DOHH2 (cell line): ENCODE measurements at regions not wholly inside any gene's neighbourhood (a gene's known extent, or its start where the extent isn't known, plus 50 kb on each side); places are given as distances from the start of the nearest gene placed in this dataset.

Experiments
- H3F3A ChIP-seq: fragments of 200-600 bp; sonication (generic), shearing (Covaris generic); 2 replicates; pipeline ENCODE4 v1.6.0; 2016; ENCODE audit warnings: antibody characterized with exemption, mild to moderate bottlenecking; ENCODE audit not compliant: control insufficient read depth, insufficient read depth
- H3K27ac ChIP-seq: fragments of 200-600 bp; sonication (generic); 2 replicates; pipeline ENCODE4 v1.5.1; 2014; ENCODE audit warnings: low read depth, mild to moderate bottlenecking, low read length, moderate library complexity
- H3K27me3 ChIP-seq: fragments of 200-600 bp; sonication (generic); 2 replicates; pipeline ENCODE4 v1.6.1; 2014; ENCODE audit warnings: mild to moderate bottlenecking, low read length, mixed read lengths; ENCODE audit not compliant: control insufficient read depth
- H3K36me3 ChIP-seq: fragments of 200-600 bp; sonication (generic); 2 replicates; pipeline ENCODE4 v1.6.1; 2014; ENCODE audit warnings: mild to moderate bottlenecking, low read length, moderate library complexity, mixed read lengths; ENCODE audit not compliant: control insufficient read depth
- H3K4me1 ChIP-seq: fragments of 200-600 bp; sonication (generic); 2 replicates; pipeline ENCODE4 v1.6.1; 2014; ENCODE audit warnings: mild to moderate bottlenecking, low read length, mixed read lengths; ENCODE audit not compliant: control insufficient read depth
- H3K4me2 ChIP-seq: fragments of 200-600 bp; sonication (generic); 2 replicates; pipeline ENCODE4 v1.6.0; 2014; ENCODE audit warnings: mild to moderate bottlenecking, low read length, moderate library complexity
- H3K4me3 ChIP-seq: fragments of 200-600 bp; sonication (generic); 2 replicates; pipeline ENCODE4 v1.5.1; 2014; ENCODE audit warnings: mild to moderate bottlenecking, low read length, mixed read lengths
- H3K79me2 ChIP-seq: fragments of 200-600 bp; sonication (generic); 2 replicates; pipeline ENCODE4 v1.6.1; 2014; ENCODE audit warnings: mild to moderate bottlenecking, low read length, mixed read lengths; ENCODE audit not compliant: control insufficient read depth
- H3K9me2 ChIP-seq: fragments of 200-600 bp; sonication (generic); replicated peaks from 2 replicates; pipeline ENCODE4 v1.6.1; 2014; ENCODE audit warnings: mild to moderate bottlenecking, low read length, mixed read lengths; ENCODE audit not compliant: control insufficient read depth
- H3K9me3 ChIP-seq: fragments of 200-600 bp; sonication (generic); 2 replicates; pipeline ENCODE4 v1.6.1; 2014; ENCODE audit warnings: antibody characterized with exemption, low read length, mixed read lengths; ENCODE audit not compliant: control insufficient read depth, insufficient read depth
- H4K20me1 ChIP-seq: fragments of 200-600 bp; sonication (generic); 2 replicates; pipeline ENCODE4 v1.6.0; 2014; ENCODE audit warnings: low read depth, mild to moderate bottlenecking, antibody characterized with exemption, low read length, moderate library complexity; ENCODE audit not compliant: control insufficient read depth, insufficient read depth
- CTCF ChIP-seq: fragments of 200-600 bp; sonication (generic); IDR thresholded peaks from one replicate; pipeline ENCODE4 v1.5.1; 2014; ENCODE audit warnings: antibody characterized with exemption, mild to moderate bottlenecking, low read depth, low read length; ENCODE audit not compliant: poor library complexity, severe bottlenecking
- EZH2phosphoT487 ChIP-seq: fragments of 200-600 bp; sonication (generic); IDR thresholded peaks from 2 replicates; pipeline ENCODE4 v1.6.1; 2017; ENCODE audit warnings: borderline replicate concordance, mild to moderate bottlenecking, antibody characterized with exemption, low read length, moderate library complexity, mixed read lengths

GRCh38 chr3:137958636-137959035 is 51.3 kb upstream of the CLDN18 start:
- no peak overlapping the region for H3K4me3 ChIP-seq
- H4K20me1 ChIP-seq, result no peaks in the 10 kb centered on the region
- no peak for TF ChIP-seq CTCF
- TF ChIP-seq EZH2phosphoT487, result no peak
- H3K9me2 ChIP-seq, result no peaks in the 10 kb centered on the region
- no peaks in the 10 kb centered on the region for H3F3A ChIP-seq
- no peak overlapping the region for H3K27ac ChIP-seq
- no peaks in the 10 kb centered on the region for H3K36me3 ChIP-seq
- no peak overlapping the region for H3K4me2 ChIP-seq
- peaks cover 10% of the 10 kb centered on the region for H3K27me3 ChIP-seq
- no peaks in the 10 kb centered on the region for H3K4me1 ChIP-seq
- no peaks in the 10 kb centered on the region for H3K79me2 ChIP-seq
- H3K9me3 ChIP-seq, result no peaks in the 10 kb centered on the region
